NCI-H2029 treated with DMSO at 0.1 percent for 48 hours (cell line): ENCODE measurements at regions not wholly inside any gene's neighbourhood (a gene's known extent, or its start where the extent isn't known, plus 50 kb on each side); places are given as distances from the start of the nearest gene placed in this dataset.

Experiments used
- DNase-seq: peaks from one replicate; lab custom pipeline; 2025; lab: John Stamatoyannopoulos, UW

DNA sequence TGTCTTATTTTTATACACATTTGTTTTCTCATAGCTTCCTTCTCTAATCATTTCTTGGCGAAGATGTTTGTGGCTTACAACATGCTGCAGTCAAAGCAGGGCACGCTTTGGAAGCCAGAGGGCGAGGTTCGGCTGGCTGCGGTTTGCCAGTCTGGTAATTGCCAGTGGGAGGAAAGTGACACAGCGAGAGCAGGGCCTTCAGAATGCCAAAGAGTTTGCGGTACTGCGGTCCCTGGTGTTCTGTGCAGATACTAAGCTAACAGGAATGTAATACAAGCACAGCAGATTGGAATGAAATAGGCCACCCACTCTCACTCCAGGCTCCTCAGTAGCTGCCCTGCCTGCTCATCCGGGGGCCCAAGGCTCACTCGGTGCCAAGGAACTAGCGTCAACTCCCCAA, 58.7 kb upstream of the TGM3 start:
- no peak for DNase-seq

DNA sequence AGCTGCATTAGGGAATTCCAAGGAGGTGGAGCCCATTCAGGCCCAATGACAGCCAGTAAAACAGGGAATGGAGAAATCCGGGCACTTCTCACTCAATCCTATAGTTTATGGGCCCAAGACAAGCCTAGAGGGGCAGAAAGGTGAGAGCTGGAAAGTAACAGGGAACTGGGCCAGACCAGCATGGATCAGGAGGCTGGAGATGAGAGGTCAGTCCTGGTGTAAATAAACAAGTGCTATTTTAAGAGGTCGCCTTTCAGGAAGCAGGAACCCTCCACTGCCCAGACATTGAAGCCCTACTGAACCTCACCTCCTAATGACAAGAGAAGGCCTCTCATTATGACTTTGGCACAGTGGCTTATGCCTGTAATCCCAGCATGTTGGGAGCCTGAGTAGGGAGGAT, 57.2 kb upstream of the TGM3 start:
- DNase-seq: no peak

DNA sequence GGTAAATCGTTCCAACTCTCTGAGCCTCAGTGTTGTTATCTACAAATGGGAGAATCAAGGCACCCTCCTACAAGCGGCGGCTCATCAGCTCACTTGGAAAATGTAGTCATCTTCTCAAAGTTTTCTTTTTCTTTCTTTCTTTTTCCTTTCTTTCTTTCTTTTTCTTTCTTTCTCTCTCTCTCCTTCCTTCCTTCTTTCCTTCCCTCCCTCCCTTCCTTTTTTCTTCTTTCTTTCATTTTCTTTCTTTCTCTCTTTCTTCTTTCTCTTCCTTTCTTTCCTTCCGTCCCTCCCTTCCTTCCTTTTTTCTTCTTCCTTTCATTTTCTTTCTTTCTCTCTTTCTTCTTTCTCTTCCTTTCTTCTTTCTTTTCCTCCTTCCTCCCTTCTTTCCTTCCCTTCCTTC, 55.0 kb upstream of the TGM3 start:
- no peak for DNase-seq

- DNase-seq: no peak
Measured at GRCh38 chr20:2242678-2243077, 53.1 kb upstream of the TGM3 start.

GRCh38 chr20:2244523-2244922, 51.3 kb upstream of the TGM3 start:
- no peak for DNase-seq

DNA sequence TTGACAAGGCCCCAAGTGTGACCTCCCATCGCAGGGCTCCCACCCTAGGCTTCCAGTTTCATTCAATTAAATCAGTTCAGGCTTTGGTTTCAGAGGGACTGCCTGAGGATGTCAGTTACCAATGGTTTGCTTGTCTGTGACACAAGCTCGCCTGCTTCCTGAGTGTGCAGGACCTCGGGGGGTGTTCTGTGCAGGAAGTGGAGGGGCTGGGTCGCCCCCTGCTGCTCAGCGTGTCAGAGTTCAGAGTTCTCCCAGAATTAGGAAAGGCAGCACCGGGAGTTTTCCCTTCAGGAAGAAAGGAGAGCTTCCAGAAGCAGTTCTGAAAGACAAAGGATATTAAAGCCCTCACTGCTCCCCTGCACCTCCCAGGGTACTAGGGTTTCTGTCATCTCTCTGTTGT, 50.8 kb upstream of the TGM3 start:
- DNase-seq: no peak

DNA sequence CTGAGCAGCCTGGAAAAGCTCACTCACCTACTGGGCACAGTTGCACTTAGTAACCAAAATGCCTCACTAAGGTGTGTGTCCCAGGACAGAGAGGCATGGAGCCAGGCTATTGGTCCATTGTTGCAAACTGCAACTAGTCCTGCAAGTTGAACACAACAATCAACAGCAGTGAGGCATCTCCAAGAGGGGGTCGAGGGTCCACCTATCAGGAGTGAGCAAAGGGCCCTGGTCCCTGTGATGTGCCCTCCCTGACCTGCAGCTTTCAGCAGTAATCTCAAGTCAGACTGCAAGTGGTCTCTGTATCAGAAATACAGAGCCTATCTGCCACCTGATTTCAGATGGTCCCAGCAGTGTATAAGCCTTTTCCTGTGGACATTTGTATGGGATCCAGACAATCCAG, 50.2 kb upstream of the TGM3 start:
- DNase-seq: no peak
